Neural cell (in vitro differentiated cells): ENCODE measurements at regions not wholly inside any gene's neighbourhood (a gene's known extent, or its start where the extent isn't known, plus 50 kb on each side); places are given as distances from the start of the nearest gene placed in this dataset.
A peak's percentile ranks its signal among the peaks of the same experiment; 100 is the strongest.

Source experiments
- EP300 ChIP-seq: fragments of 450-650 bp; conservative IDR thresholded peaks from 2 replicates; pipeline ENCODE4 v1.6.1; 2014; ENCODE audit warnings: antibody characterized with exemption, mild to moderate bottlenecking, moderate library complexity; ENCODE audit not compliant: poor library complexity, severe bottlenecking
- TAF1 ChIP-seq: IDR thresholded peaks from 2 replicates; pipeline ENCODE4 v1.6.1; 2012; ENCODE audit warnings: low read depth
- TF ChIP-seq, protein P1 (sequence below): fragments of 450-650 bp; IDR thresholded peaks from 2 replicates; pipeline ENCODE4 v1.5.1; 2014; ENCODE audit warnings: antibody characterized with exemption, mild to moderate bottlenecking, moderate library complexity; ENCODE audit not compliant: poor library complexity, severe bottlenecking
- TF ChIP-seq, protein P2 (sequence below): IDR thresholded peaks from 2 replicates; pipeline ENCODE4 v1.6.1; 2012; ENCODE audit warnings: borderline replicate concordance

DNA sequence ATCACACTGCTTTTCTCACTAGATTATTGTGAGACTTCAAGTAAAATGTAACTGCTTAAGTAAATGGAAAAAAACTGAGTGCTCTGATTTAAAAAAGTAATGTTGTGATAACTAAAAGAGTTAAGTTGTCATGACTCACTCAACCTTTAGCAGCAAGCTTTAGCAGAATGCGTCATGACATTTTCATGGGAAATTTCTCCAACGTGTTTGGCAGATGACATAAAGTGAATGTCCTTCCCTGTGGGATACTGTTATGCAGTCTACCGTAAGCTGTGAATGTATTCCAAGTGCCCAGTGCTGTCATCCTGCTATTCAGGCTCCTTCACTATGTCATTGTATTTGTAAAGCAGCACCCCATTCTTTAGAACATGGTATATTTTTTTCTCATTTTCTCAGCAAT lies 136.2 kb downstream of the CPXCR1 start:
- no peak for TF ChIP-seq TAF1
- TF ChIP-seq, protein P1, sequence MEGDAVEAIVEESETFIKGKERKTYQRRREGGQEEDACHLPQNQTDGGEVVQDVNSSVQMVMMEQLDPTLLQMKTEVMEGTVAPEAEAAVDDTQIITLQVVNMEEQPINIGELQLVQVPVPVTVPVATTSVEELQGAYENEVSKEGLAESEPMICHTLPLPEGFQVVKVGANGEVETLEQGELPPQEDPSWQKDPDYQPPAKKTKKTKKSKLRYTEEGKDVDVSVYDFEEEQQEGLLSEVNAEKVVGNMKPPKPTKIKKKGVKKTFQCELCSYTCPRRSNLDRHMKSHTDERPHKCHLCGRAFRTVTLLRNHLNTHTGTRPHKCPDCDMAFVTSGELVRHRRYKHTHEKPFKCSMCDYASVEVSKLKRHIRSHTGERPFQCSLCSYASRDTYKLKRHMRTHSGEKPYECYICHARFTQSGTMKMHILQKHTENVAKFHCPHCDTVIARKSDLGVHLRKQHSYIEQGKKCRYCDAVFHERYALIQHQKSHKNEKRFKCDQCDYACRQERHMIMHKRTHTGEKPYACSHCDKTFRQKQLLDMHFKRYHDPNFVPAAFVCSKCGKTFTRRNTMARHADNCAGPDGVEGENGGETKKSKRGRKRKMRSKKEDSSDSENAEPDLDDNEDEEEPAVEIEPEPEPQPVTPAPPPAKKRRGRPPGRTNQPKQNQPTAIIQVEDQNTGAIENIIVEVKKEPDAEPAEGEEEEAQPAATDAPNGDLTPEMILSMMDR: no peak
- peak; percentile 97 for TF ChIP-seq EP300
- TF ChIP-seq, protein P2, sequence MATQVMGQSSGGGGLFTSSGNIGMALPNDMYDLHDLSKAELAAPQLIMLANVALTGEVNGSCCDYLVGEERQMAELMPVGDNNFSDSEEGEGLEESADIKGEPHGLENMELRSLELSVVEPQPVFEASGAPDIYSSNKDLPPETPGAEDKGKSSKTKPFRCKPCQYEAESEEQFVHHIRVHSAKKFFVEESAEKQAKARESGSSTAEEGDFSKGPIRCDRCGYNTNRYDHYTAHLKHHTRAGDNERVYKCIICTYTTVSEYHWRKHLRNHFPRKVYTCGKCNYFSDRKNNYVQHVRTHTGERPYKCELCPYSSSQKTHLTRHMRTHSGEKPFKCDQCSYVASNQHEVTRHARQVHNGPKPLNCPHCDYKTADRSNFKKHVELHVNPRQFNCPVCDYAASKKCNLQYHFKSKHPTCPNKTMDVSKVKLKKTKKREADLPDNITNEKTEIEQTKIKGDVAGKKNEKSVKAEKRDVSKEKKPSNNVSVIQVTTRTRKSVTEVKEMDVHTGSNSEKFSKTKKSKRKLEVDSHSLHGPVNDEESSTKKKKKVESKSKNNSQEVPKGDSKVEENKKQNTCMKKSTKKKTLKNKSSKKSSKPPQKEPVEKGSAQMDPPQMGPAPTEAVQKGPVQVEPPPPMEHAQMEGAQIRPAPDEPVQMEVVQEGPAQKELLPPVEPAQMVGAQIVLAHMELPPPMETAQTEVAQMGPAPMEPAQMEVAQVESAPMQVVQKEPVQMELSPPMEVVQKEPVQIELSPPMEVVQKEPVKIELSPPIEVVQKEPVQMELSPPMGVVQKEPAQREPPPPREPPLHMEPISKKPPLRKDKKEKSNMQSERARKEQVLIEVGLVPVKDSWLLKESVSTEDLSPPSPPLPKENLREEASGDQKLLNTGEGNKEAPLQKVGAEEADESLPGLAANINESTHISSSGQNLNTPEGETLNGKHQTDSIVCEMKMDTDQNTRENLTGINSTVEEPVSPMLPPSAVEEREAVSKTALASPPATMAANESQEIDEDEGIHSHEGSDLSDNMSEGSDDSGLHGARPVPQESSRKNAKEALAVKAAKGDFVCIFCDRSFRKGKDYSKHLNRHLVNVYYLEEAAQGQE: peak; percentile 63
